ENCODE measurements at regions not wholly inside any gene's neighbourhood (a gene's known extent, or its start where the extent isn't known, plus 50 kb on each side); places are given as distances from the start of the nearest gene placed in this dataset.

- Histone ChIP-seq H3K4me1 (no peaks in the 10 kb centered on the region), H3K9me3 (no peaks in the 10 kb centered on the region), H3K27me3 (no peaks in the 10 kb centered on the region), H3K27ac (no peak overlapping the region), H3K4me3 (no peak overlapping the region), H3K36me3 (no peaks in the 10 kb centered on the region)
- intact Hi-C loops (cut with DNase I; ENCODE audit: low total_unique reads): no loop called here
- TF ChIP-seq CTCF (IDR thresholded peaks at IDR 0.05): no peak
- TF ChIP-seq POLR2A (IDR thresholded peaks at IDR 0.05): no peak
- no peak for DNase-seq
These were observed 766.8 kb upstream of the FAM98A start for GRCh38 chr2:34365932-34366331.

- no peak for DNase-seq
- Histone ChIP-seq H3K4me3 (no peak overlapping the region), H3K9me3 (no peaks in the 10 kb centered on the region), H3K36me3 (no peaks in the 10 kb centered on the region), H3K27me3 (no peaks in the 10 kb centered on the region), H3K4me1 (no peaks in the 10 kb centered on the region), H3K27ac (no peak overlapping the region)
- TF ChIP-seq CTCF (IDR thresholded peaks at IDR 0.05) (no peak), POLR2A (IDR thresholded peaks at IDR 0.05) (no peak)
- intact Hi-C loops (cut with DNase I; ENCODE audit: low total_unique reads): no loop called here
These were observed 766.4 kb upstream of the FAM98A start for GRCh38 chr2:34365512-34365911.

GRCh38 chr2:34353509-34354113 is 754.5 kb upstream of the FAM98A start:
- no peaks in the 10 kb centered on the region for H3K27me3 ChIP-seq
- no peak overlapping the region for H3K4me3 ChIP-seq
- intact Hi-C loops (cut with DNase I; ENCODE audit: low total_unique reads): no loop called here
- no peaks in the 10 kb centered on the region for H3K9me3 ChIP-seq
- H3K27ac ChIP-seq: no peak overlapping the region
- H3K36me3 ChIP-seq: no peaks in the 10 kb centered on the region
- no peaks in the 10 kb centered on the region for H3K4me1 ChIP-seq
- no peak for DNase-seq
- TF ChIP-seq CTCF (IDR thresholded peaks at IDR 0.05) (no peak), POLR2A (IDR thresholded peaks at IDR 0.05) (no peak)

- no peak overlapping the region for H3K27ac ChIP-seq
- no peak for TF ChIP-seq POLR2A (IDR thresholded peaks at IDR 0.05)
- no peak for TF ChIP-seq CTCF (IDR thresholded peaks at IDR 0.05)
- intact Hi-C loops (cut with DNase I; ENCODE audit: low total_unique reads): no loop called here
These were observed 750.4 kb upstream of the FAM98A start for GRCh38 chr2:34349527-34349926.

GRCh38 chr2:34345030-34345429 is 745.9 kb upstream of the FAM98A start:
- TF ChIP-seq CTCF (IDR thresholded peaks at IDR 0.05): no peak
- no peak for TF ChIP-seq POLR2A (IDR thresholded peaks at IDR 0.05)
- DNase-seq: no peak
- no peaks in the 10 kb centered on the region for H3K27me3 ChIP-seq
- no peak overlapping the region for H3K4me3 ChIP-seq
- intact Hi-C loops (cut with DNase I; ENCODE audit: low total_unique reads): no loop called here
- no peaks in the 10 kb centered on the region for H3K36me3 ChIP-seq
- H3K27ac ChIP-seq: no peak overlapping the region
- no peaks in the 10 kb centered on the region for H3K4me1 ChIP-seq
- no peaks in the 10 kb centered on the region for H3K9me3 ChIP-seq

More at GRCh38 chr2:34349527-34349926, 750.4 kb upstream of the FAM98A start:
- Histone ChIP-seq H3K27me3 (no peaks in the 10 kb centered on the region), H3K9me3 (no peaks in the 10 kb centered on the region), H3K4me3 (no peak overlapping the region), H3K36me3 (no peaks in the 10 kb centered on the region), H3K4me1 (no peaks in the 10 kb centered on the region)
- no peak for DNase-seq

All from uterus (tissue), 3 donors.